Panc1 (cell line): ENCODE measurements at regions not wholly inside any gene's neighbourhood (a gene's known extent, or its start where the extent isn't known, plus 50 kb on each side); places are given as distances from the start of the nearest gene placed in this dataset.

Experiments
- ATAC-seq: fragments of 200-7000 bp; cut with Tn5 transposase; 2 replicates; pipeline ENCODE4 v1.9.1; 2020; ENCODE audit warnings: mild to moderate bottlenecking, moderate library complexity
- BruUV-seq: library from RNA; stranded (reverse); fragments of 400-500 nt; replicated peaks from 2 replicates; lab custom pipeline; 2021; lab: Mats Ljungman, UMichigan
- CTCF ChIA-PET: fragments of 300-600 bp; sonication (Branson Sonifier 250); formaldehyde crosslinking; loops from one replicate; lab custom pipeline; 2022; ENCODE audit warnings: antibody characterized with exemption; lab: Charles Lee
- POLR2A ChIA-PET: fragments of 300-600 bp; sonication (Branson Sonifier 250); formaldehyde crosslinking; loops from one replicate; lab custom pipeline; 2022; ENCODE audit warnings: antibody characterized with exemption; lab: Charles Lee
- DNase-seq: peaks from one replicate; pipeline ENCODE4 v3.0.0-alpha.2; 2010; ENCODE audit warnings: low read depth, low spot score
- H3K27ac ChIP-seq: 2 replicates; pipeline ENCODE4 v1.5.1; 2011; ENCODE audit warnings: mild to moderate bottlenecking, low read length, inconsistent platforms
- H3K27me3 ChIP-seq: fragments of 200-500 bp; sonication (Bioruptor generic); 2 replicates; pipeline ENCODE4 v1.6.0; 2014; ENCODE audit warnings: low read length, inconsistent platforms; ENCODE audit not compliant: control insufficient read depth, insufficient read depth
- H3K36me3 ChIP-seq: fragments of 200-500 bp; sonication (Bioruptor generic); 2 replicates; pipeline ENCODE4 v1.5.1; 2014; ENCODE audit warnings: inconsistent platforms, mild to moderate bottlenecking, low read length, moderate library complexity; ENCODE audit not compliant: control insufficient read depth, insufficient read depth
- H3K4me1 ChIP-seq: 2 replicates; pipeline ENCODE4 v1.5.1; 2011; ENCODE audit warnings: inconsistent platforms, mild to moderate bottlenecking, low read length, moderate library complexity; ENCODE audit not compliant: control insufficient read depth, insufficient read depth
- H3K4me3 ChIP-seq, 2 experiments: 2 replicates each; pipeline ENCODE4 v1.5.1; 2011 to 2012; ENCODE audit warnings: low read depth in 2 of 2, low read length in 2 of 2, mild to moderate bottlenecking in 2 of 2, inconsistent platforms in 1 of 2, moderate library complexity in 1 of 2
- H3K9me3 ChIP-seq: fragments of 200-500 bp; sonication (Bioruptor generic); 2 replicates; pipeline ENCODE4 v1.5.1; 2014; ENCODE audit warnings: low read depth, mild to moderate bottlenecking, inconsistent platforms, low read length, moderate library complexity; ENCODE audit not compliant: control insufficient read depth, insufficient read depth
- POLR2AphosphoS5 ChIP-seq: IDR thresholded peaks from 2 replicates; pipeline ENCODE4 v1.6.1; 2012; ENCODE audit warnings: mild to moderate bottlenecking, low read depth, low read length, moderate library complexity
- SIN3A ChIP-seq: IDR thresholded peaks from 2 replicates; pipeline ENCODE4 v1.6.1; 2012; ENCODE audit warnings: low read depth, mild to moderate bottlenecking, low read length, moderate library complexity, borderline replicate concordance; ENCODE audit not compliant: insufficient read depth
- TCF7L2 ChIP-seq: IDR thresholded peaks from 2 replicates; pipeline ENCODE4 v1.6.1; 2011; ENCODE audit warnings: mild to moderate bottlenecking, low read depth, low read length, inconsistent platforms
- in situ Hi-C: cut with HindIII; loops from 2 replicates; pipeline ENCODE4 v1.10.0; 2016; ENCODE audit warnings: low sequenced_read_pairs, low pct_unique_long_range_greater_than_20kb
- intact Hi-C: fragments of 100-400 bp; cut with micrococcal nuclease; formaldehyde crosslinking; loops from one replicate; pipeline ENCODE4 v1.10.0; 2022; ENCODE audit not compliant: unreplicated experiment
- TF ChIP-seq, protein P1 (sequence below), 2 experiments: IDR thresholded peaks; 2 replicates each; pipeline ENCODE4 v1.6.1; 2011 to 2012; ENCODE audit warnings: low read depth in 2 of 2, control low read depth in 1 of 2, low read length in 1 of 2, mild to moderate bottlenecking in 1 of 2, moderate library complexity in 1 of 2; ENCODE audit not compliant: insufficient read depth in 1 of 2
- TF ChIP-seq, protein P2 (sequence below): fragments of 450-650 bp; IDR thresholded peaks from 2 replicates; pipeline ENCODE4 v1.5.1; 2017; ENCODE audit warnings: mild to moderate bottlenecking

GRCh38 chr1:82297139-82297896, 496.6 kb downstream of the ADGRL2 start:
- Histone ChIP-seq H3K4me3 (no peak overlapping the region), H3K27me3 (no peaks in the 10 kb centered on the region), H3K4me1 (no peaks in the 10 kb centered on the region), H3K9me3 (no peaks in the 10 kb centered on the region), H3K27ac (no peak overlapping the region), H3K36me3 (no peaks in the 10 kb centered on the region)
- intact Hi-C loops (no loop called here), in situ Hi-C loops (no loop called here)
- ATAC-seq (no peak), DNase-seq (no peak)
- ChIA-PET CTCF (no interaction called here), POLR2A (interaction anchor here (0.5 kb wide), 1 partner anchor 38 kb away, joined by 3 read pairs; no protein-coding TSS in a partner anchor)
- no peak for TF ChIP-seq POLR2AphosphoS5
- TF ChIP-seq, protein P1, sequence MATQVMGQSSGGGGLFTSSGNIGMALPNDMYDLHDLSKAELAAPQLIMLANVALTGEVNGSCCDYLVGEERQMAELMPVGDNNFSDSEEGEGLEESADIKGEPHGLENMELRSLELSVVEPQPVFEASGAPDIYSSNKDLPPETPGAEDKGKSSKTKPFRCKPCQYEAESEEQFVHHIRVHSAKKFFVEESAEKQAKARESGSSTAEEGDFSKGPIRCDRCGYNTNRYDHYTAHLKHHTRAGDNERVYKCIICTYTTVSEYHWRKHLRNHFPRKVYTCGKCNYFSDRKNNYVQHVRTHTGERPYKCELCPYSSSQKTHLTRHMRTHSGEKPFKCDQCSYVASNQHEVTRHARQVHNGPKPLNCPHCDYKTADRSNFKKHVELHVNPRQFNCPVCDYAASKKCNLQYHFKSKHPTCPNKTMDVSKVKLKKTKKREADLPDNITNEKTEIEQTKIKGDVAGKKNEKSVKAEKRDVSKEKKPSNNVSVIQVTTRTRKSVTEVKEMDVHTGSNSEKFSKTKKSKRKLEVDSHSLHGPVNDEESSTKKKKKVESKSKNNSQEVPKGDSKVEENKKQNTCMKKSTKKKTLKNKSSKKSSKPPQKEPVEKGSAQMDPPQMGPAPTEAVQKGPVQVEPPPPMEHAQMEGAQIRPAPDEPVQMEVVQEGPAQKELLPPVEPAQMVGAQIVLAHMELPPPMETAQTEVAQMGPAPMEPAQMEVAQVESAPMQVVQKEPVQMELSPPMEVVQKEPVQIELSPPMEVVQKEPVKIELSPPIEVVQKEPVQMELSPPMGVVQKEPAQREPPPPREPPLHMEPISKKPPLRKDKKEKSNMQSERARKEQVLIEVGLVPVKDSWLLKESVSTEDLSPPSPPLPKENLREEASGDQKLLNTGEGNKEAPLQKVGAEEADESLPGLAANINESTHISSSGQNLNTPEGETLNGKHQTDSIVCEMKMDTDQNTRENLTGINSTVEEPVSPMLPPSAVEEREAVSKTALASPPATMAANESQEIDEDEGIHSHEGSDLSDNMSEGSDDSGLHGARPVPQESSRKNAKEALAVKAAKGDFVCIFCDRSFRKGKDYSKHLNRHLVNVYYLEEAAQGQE (IDR thresholded peaks at IDR 0.05; ENCODE audit: insufficient read depth in 1 of 2, low read depth in 2 of 2, low read length in 1 of 2), result no peak
- no peak for TF ChIP-seq SIN3A
- no peak for TF ChIP-seq TCF7L2
- TF ChIP-seq, protein P2, sequence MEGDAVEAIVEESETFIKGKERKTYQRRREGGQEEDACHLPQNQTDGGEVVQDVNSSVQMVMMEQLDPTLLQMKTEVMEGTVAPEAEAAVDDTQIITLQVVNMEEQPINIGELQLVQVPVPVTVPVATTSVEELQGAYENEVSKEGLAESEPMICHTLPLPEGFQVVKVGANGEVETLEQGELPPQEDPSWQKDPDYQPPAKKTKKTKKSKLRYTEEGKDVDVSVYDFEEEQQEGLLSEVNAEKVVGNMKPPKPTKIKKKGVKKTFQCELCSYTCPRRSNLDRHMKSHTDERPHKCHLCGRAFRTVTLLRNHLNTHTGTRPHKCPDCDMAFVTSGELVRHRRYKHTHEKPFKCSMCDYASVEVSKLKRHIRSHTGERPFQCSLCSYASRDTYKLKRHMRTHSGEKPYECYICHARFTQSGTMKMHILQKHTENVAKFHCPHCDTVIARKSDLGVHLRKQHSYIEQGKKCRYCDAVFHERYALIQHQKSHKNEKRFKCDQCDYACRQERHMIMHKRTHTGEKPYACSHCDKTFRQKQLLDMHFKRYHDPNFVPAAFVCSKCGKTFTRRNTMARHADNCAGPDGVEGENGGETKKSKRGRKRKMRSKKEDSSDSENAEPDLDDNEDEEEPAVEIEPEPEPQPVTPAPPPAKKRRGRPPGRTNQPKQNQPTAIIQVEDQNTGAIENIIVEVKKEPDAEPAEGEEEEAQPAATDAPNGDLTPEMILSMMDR, result no peak
- no TSS peak for BruUV-seq

GRCh38 chr1:82287556-82287955, 486.8 kb downstream of the ADGRL2 start:
- Histone ChIP-seq H3K27ac (no peak overlapping the region), H3K27me3 (no peaks in the 10 kb centered on the region), H3K9me3 (no peaks in the 10 kb centered on the region), H3K36me3 (no peaks in the 10 kb centered on the region), H3K4me1 (no peaks in the 10 kb centered on the region), H3K4me3 (no peak overlapping the region)
- in situ Hi-C loops (no loop called here), intact Hi-C loops (no loop called here)
- CTCF ChIA-PET, result no interaction called here
- DNase-seq, result no peak
- BruUV-seq, result no TSS peak
- TF ChIP-seq POLR2AphosphoS5, result no peak
- TF ChIP-seq, protein P2, result no peak
- TF ChIP-seq, protein P1 (IDR thresholded peaks at IDR 0.05; ENCODE audit: insufficient read depth in 1 of 2, low read depth in 2 of 2, low read length in 1 of 2), result no peak
- TF ChIP-seq SIN3A, result no peak
- TF ChIP-seq TCF7L2, result no peak
- no peak for ATAC-seq
- POLR2A ChIA-PET, result no interaction called here
